ENCODE measurements at regions not wholly inside any gene's neighbourhood (a gene's known extent, or its start where the extent isn't known, plus 50 kb on each side); places are given as distances from the start of the nearest gene placed in this dataset.

DNA sequence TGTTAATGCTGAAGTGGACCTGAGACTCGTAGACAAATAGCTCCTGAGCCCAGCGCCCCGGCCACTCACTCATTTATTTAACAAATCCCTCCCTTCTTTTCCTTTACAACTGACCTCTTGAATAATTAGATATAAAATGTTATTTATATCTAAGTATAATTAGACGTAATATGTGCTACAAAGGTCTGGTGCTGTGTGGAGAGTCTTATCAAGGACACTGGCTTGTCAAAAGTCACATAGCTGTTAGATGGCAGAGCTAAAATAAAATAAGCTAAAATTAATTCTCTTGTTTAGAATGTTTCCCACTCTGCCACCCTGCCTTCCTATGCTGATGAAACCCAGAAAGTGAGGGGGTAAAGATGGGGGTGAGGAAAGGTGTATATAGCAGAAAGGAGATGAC lies 73.0 kb upstream of the FAM216B start:
- TF ChIP-seq, protein P1, sequence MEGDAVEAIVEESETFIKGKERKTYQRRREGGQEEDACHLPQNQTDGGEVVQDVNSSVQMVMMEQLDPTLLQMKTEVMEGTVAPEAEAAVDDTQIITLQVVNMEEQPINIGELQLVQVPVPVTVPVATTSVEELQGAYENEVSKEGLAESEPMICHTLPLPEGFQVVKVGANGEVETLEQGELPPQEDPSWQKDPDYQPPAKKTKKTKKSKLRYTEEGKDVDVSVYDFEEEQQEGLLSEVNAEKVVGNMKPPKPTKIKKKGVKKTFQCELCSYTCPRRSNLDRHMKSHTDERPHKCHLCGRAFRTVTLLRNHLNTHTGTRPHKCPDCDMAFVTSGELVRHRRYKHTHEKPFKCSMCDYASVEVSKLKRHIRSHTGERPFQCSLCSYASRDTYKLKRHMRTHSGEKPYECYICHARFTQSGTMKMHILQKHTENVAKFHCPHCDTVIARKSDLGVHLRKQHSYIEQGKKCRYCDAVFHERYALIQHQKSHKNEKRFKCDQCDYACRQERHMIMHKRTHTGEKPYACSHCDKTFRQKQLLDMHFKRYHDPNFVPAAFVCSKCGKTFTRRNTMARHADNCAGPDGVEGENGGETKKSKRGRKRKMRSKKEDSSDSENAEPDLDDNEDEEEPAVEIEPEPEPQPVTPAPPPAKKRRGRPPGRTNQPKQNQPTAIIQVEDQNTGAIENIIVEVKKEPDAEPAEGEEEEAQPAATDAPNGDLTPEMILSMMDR (IDR thresholded peaks at IDR 0.05; ENCODE audit: extremely low read depth, insufficient read depth, missing control alignments): no peak
- in situ Hi-C loops (cut with MboI; ENCODE audit: low pct_unique_long_range_greater_than_20kb, low sequenced_read_pairs, unreplicated experiment): no loop called here
- no peak for DNase-seq (ENCODE audit: low spot score)

DNA sequence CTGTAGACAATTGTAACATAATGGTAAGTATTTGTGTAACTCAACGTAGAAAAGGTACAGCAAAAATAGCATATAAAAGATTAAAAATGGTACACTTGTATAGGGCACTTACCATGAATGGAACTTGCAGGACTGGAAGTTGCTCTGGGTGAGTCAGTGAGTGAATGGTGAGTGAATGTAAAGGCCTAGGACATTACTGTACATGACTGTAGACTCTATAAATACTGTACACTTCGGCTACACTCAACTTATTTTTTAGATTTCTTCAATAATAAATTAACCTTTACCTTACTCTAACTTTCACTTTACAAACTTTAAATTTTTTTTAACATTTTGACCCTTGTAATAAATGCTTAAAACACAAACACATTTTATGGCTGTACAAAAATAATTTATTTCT lies 72.1 kb upstream of the FAM216B start:
- in situ Hi-C loops (cut with MboI; ENCODE audit: low pct_unique_long_range_greater_than_20kb, low sequenced_read_pairs, unreplicated experiment): no loop called here
- no peak for DNase-seq (ENCODE audit: low spot score)
- TF ChIP-seq, protein P1 (IDR thresholded peaks at IDR 0.05; ENCODE audit: extremely low read depth, insufficient read depth, missing control alignments): no peak

DNA sequence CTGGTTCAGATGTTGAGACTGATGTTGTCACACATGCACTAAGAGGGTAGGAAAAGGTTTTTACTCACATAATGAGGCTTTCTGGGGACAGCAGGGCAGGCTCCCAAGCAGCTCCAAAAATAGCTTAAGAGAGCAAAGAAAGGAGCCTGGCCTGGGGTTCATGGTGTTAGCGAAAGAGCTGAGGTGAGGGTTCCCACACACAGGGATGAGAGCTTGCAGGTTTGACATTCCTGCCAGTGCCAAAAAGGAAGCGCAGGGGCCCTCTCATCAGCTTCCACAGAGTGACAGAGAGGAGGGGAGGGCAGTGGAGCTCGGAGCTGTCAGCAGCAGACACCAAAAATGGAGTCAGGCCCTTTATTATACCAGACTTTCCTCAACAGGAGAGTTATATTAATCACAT lies 65.5 kb upstream of the FAM216B start:
- TF ChIP-seq, protein P1 (IDR thresholded peaks at IDR 0.05; ENCODE audit: extremely low read depth, insufficient read depth, missing control alignments): no peak
- in situ Hi-C loops (cut with MboI; ENCODE audit: low pct_unique_long_range_greater_than_20kb, low sequenced_read_pairs, unreplicated experiment): no loop called here
- no peak for DNase-seq (ENCODE audit: low spot score)

DNA sequence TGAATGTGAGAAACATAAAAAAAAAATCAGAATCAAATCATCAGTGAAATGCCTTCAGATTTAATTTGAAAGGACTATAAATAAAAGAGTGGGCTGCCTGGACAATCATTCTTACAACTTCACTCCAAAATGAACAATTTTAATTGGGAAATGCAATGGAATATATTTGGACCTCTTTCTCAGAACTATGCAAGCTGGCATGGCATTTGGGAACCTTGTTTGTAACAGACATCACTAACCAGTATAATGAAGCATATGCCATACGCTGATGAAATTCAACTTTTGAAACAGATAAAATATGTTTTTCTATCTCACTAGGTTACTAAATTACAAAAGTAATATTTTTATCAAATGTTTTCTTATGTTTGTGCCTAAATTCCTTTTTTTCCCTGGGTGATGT lies 64.2 kb upstream of the FAM216B start:
- in situ Hi-C loops (cut with MboI; ENCODE audit: low pct_unique_long_range_greater_than_20kb, low sequenced_read_pairs, unreplicated experiment): no loop called here
- no peak for DNase-seq (ENCODE audit: low spot score)
- TF ChIP-seq, protein P1 (IDR thresholded peaks at IDR 0.05; ENCODE audit: extremely low read depth, insufficient read depth, missing control alignments): no peak

DNA sequence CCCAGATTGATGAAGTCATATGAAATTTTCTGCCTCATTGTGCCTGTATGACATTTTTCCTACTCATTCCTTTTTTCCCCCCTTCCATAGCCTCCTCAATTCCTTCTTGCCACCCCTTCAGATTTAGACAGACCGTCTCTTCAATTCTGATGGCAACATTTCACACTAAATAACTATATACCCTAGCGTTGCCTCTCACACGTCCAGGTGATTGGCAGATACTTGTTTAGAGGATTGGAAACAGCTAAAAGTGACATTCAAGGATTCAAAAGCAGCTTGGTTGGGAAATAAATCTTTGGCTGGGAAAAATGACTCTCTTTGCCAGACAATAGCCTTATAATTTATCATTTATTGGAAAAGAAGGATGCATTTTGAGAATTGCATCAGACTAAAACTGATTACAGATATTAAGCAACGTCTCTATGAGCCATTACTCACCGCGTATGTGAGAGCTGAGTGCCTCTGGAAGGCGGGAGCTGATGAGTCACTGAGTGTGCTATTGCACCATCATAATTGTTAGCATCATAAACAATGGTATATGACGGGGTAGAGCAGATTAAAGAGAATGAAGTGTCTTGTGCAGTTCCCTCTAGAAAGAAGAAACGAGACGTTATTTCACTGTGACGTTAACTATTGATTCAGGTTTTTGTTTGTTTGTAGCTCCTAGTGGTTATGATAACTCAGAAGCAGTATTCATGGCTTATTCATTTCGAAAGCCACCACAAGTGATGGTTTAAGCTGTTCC lies 61.1 kb upstream of the FAM216B start:
- TF ChIP-seq, protein P1 (IDR thresholded peaks at IDR 0.05; ENCODE audit: extremely low read depth, insufficient read depth, missing control alignments): no peak
- in situ Hi-C loops (cut with MboI; ENCODE audit: low pct_unique_long_range_greater_than_20kb, low sequenced_read_pairs, unreplicated experiment): no loop called here
- DNase-seq (ENCODE audit: low spot score): no peak

DNA sequence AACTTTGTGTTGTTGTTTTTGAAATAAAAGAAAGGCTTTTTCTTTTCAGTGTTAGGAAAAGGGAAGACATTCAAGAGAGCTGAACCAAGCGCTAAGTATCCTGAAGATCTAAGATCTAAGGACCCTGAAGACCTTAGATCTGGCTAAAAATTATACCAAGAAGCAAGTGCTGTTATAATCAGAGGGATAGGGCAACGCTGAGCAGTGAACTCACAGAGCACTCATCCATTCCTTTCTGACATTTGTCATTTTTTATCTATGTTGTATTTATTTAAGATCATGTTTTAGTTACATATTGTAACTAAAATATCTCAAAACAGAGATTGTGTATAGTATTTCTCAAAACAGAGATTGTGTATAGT lies 60.5 kb upstream of the FAM216B start:
- TF ChIP-seq, protein P1 (IDR thresholded peaks at IDR 0.05; ENCODE audit: extremely low read depth, insufficient read depth, missing control alignments): no peak
- no peak for DNase-seq (ENCODE audit: low spot score)
- in situ Hi-C loops (cut with MboI; ENCODE audit: low pct_unique_long_range_greater_than_20kb, low sequenced_read_pairs, unreplicated experiment): no loop called here

Measured in GM13977 (cell line).